ENCODE measurements at regions not wholly inside any gene's neighbourhood (a gene's known extent, or its start where the extent isn't known, plus 50 kb on each side); places are given as distances from the start of the nearest gene placed in this dataset.
A peak's percentile ranks its signal among the peaks of the same experiment; 100 is the strongest.

DNA sequence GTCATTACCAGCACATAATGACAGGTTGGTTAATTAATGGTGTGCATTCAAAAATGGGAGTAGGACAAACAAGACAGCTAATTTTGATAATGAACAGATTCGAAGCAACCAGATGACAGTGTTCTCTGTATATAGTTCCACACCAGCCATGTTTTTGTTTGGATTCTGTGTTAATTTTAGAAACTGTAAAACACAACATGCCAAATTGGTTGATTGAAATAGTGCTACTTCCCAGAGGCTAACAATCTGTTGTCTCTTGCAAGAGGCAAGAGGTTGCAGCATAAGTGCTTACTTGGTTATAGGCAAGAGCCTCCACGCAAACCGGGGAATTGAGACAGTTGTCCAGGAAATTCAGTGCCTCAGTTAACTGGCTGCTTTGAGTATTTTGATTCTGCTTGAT, 170.2 kb upstream of the HABP2 start:
- TF ChIP-seq CTCF (IDR thresholded peaks at IDR 0.05; ENCODE audit: unreplicated experiment) = no peak
- Mint-ChIP-seq H3K4me3 (ENCODE audit: unreplicated experiment) (no peak overlapping the region), H3K4me1 (ENCODE audit: unreplicated experiment) (peaks cover 44% of the 10 kb centered on the region), H3K27ac (ENCODE audit: unreplicated experiment) (peak overlapping the region; percentile 97), H3K9me3 (ENCODE audit: unreplicated experiment) (no peaks in the 10 kb centered on the region), H3K36me3 (ENCODE audit: low read depth, unreplicated experiment) (no peaks in the 10 kb centered on the region), H3K27me3 (ENCODE audit: unreplicated experiment) (no peaks in the 10 kb centered on the region)
- no peak for DNase-seq (ENCODE audit: low spot score)

DNA sequence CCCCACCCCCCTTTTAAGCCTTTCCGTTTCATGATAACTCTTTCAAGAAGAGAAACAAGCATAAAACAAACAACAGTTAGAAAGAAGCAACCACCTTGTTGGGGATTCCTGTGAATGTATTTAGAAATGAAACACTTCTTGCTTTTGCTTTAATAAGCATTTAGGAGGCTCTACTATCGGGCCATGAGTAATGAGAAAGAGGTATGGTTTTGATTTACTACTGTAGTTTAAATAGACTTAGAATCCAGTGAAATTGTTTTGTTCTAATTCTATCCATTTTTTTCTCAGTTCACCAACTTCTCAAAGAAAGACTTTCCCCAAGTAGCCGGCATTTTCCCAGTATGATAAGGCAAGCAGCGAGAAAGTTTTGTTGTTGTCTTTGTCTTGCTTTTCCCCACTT, 168.7 kb upstream of the HABP2 start:
- H3K4me1 Mint-ChIP-seq (ENCODE audit: unreplicated experiment) = peaks cover 44% of the 10 kb centered on the region

DNA sequence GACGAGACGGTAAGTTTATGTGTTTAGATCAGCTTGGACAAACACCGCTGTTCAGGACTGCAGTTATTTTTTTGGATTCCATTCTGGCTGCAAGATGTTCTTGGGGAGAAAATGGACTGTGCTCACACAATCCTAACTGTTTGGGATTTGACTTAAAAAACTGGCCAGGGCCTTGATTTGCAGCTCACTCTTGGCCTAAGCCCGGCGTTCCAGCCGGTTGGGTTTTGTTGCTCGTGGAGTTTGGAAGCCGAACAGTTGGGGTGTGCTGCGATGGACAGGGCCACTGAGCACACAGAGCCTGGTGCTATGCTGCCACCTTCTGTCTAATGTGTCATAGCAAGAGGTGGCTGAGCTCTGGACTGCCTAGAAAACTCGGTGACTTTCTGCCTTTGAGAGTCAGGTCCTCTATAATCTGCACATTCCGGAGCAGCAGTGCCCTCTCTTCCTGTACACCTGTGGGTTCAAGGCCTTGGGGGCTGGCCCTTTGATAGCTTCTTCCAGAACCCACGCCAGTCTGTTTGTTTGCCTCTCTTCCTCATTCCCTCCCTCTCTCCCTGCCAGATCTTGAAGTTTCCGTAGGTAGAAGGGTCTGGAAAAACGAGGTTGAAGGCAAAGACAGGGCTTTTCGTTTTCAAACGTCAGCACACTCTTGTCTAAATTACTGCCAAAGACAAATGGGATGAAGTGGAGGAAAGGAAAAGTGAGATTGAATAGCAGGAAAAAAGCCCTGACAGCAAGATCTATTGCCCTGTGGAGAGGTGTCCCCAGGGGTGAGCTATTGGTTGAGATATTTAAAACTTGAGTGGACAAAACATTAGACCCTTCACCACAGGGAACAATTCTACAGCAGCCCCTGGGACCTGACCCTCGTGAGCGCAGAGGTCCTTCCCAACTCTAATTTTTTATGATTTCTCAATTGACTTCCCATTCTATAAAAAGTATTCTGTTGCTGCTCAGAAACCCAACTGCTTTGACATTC, 167.5 kb upstream of the HABP2 start:
- Mint-ChIP-seq H3K27ac (ENCODE audit: unreplicated experiment) (no peak overlapping the region), H3K4me3 (ENCODE audit: unreplicated experiment) (no peak overlapping the region), H3K36me3 (ENCODE audit: low read depth, unreplicated experiment) (no peaks in the 10 kb centered on the region), H3K4me1 (ENCODE audit: unreplicated experiment) (peaks cover 44% of the 10 kb centered on the region), H3K9me3 (ENCODE audit: unreplicated experiment) (no peaks in the 10 kb centered on the region), H3K27me3 (ENCODE audit: unreplicated experiment) (no peaks in the 10 kb centered on the region)
- peak; percentile 67 for TF ChIP-seq CTCF (IDR thresholded peaks at IDR 0.05; ENCODE audit: unreplicated experiment)
- peak; percentile 77 for DNase-seq (ENCODE audit: low spot score)

More for the DNA sequence above, 168.7 kb upstream of the HABP2 start:
- Mint-ChIP-seq H3K4me3 (ENCODE audit: unreplicated experiment) (no peak overlapping the region), H3K36me3 (ENCODE audit: low read depth, unreplicated experiment) (no peaks in the 10 kb centered on the region), H3K27me3 (ENCODE audit: unreplicated experiment) (no peaks in the 10 kb centered on the region), H3K9me3 (ENCODE audit: unreplicated experiment) (no peaks in the 10 kb centered on the region), H3K27ac (ENCODE audit: unreplicated experiment) (no peak overlapping the region)
- TF ChIP-seq CTCF (IDR thresholded peaks at IDR 0.05; ENCODE audit: unreplicated experiment) = no peak
- no peak for DNase-seq (ENCODE audit: low spot score)

GRCh38 chr10:113386005-113386404, 166.8 kb upstream of the HABP2 start:
- Mint-ChIP-seq H3K4me1 (ENCODE audit: unreplicated experiment) (peaks cover 43% of the 10 kb centered on the region), H3K4me3 (ENCODE audit: unreplicated experiment) (no peak overlapping the region), H3K36me3 (ENCODE audit: low read depth, unreplicated experiment) (no peaks in the 10 kb centered on the region), H3K9me3 (ENCODE audit: unreplicated experiment) (no peaks in the 10 kb centered on the region), H3K27ac (ENCODE audit: unreplicated experiment) (no peak overlapping the region), H3K27me3 (ENCODE audit: unreplicated experiment) (no peaks in the 10 kb centered on the region)
- TF ChIP-seq CTCF (IDR thresholded peaks at IDR 0.05; ENCODE audit: unreplicated experiment) = no peak
- no peak for DNase-seq (ENCODE audit: low spot score)

- DNase-seq (ENCODE audit: low spot score) = no peak
- TF ChIP-seq CTCF (IDR thresholded peaks at IDR 0.05; ENCODE audit: unreplicated experiment) = no peak
- Mint-ChIP-seq H3K4me3 (ENCODE audit: unreplicated experiment) (no peak overlapping the region), H3K4me1 (ENCODE audit: unreplicated experiment) (peaks cover 6% of the 10 kb centered on the region), H3K9me3 (ENCODE audit: unreplicated experiment) (no peaks in the 10 kb centered on the region), H3K27ac (ENCODE audit: unreplicated experiment) (no peak overlapping the region), H3K27me3 (ENCODE audit: unreplicated experiment) (no peaks in the 10 kb centered on the region), H3K36me3 (ENCODE audit: low read depth, unreplicated experiment) (no peaks in the 10 kb centered on the region)
Observed at GRCh38 chr10:113389969-113390368, 162.9 kb upstream of the HABP2 start.
